HG02938 (cell line): ENCODE measurements at regions not wholly inside any gene's neighbourhood (a gene's known extent, or its start where the extent isn't known, plus 50 kb on each side); places are given as distances from the start of the nearest gene placed in this dataset.

Experiments
- ATAC-seq: cut with Tn5 transposase; IDR thresholded peaks from one replicate; pipeline ENCODE4 v1.9.1; 2021; ENCODE audit warnings: mild to moderate bottlenecking, moderate library complexity; ENCODE audit not compliant: unreplicated experiment

GRCh38 chr9:73020877-73021276 is 68.0 kb upstream of the ALDH1A1 start:
- ATAC-seq: no peak

GRCh38 chr9:73014011-73014410 is 61.2 kb upstream of the ALDH1A1 start:
- ATAC-seq: no peak

GRCh38 chr9:73011956-73012355 is 59.1 kb upstream of the ALDH1A1 start:
- no peak for ATAC-seq

GRCh38 chr9:73011181-73011750 is 58.4 kb upstream of the ALDH1A1 start:
- no peak for ATAC-seq

GRCh38 chr9:73009649-73010288 is 56.9 kb upstream of the ALDH1A1 start:
- no peak for ATAC-seq

GRCh38 chr9:73007966-73008672 is 55.3 kb upstream of the ALDH1A1 start:
- no peak for ATAC-seq

GRCh38 chr9:73006986-73007385 is 54.1 kb upstream of the ALDH1A1 start:
- no peak for ATAC-seq
